ENCODE measurements at regions not wholly inside any gene's neighbourhood (a gene's known extent, or its start where the extent isn't known, plus 50 kb on each side); places are given as distances from the start of the nearest gene placed in this dataset.

DNA sequence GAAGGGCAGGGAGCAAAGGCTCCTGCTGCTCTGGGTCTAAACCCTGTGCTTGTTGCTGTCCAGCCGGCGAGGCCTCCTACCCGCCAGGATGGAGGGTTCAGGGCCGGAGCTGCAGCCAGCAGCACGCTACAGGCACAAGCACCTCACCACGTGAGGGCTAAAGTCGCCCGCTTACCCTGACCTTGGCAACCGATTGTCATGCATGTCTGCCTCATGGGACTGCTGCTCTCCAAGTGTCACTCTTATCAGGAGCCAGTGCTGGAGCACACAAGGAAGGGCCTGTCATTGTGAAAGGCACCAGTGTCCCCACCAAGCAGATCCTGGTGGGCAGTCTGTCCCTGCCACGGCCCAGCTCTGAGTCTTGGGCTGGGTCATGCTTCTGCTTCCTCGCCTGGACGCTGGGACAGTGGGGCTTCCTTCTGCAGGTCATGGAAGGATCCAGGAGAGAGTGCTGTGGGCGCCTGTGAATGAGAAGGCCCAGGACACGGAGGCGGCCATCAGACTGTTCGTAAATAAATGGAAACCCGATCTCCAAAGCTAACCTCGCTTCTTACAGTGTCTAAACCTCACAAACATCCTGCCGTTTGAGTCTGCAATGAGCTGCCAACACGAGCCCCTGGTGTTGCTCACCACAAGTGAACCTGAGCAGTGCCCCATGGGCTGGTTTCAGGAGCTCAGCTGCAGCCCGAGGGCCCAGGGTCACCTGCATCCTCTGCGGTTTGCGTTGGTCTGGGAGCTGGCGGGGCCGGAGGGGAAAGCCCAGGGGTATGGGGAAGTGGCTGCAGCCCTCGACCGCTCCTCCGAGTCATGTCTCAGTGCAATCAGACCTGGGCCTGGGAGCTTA, 58.2 kb upstream of the RXRA start:
- FAIRE-seq (peak; percentile 85), DNase-seq (ENCODE audit: insufficient read length, low spot score) (peak; percentile 72)
- TF ChIP-seq SPI1 (IDR thresholded peaks at IDR 0.05; ENCODE audit: low read depth, low read length) (peak; percentile 76), POU2F2 (IDR thresholded peaks at IDR 0.05; ENCODE audit: low read depth, low read length) (no peak)

DNA sequence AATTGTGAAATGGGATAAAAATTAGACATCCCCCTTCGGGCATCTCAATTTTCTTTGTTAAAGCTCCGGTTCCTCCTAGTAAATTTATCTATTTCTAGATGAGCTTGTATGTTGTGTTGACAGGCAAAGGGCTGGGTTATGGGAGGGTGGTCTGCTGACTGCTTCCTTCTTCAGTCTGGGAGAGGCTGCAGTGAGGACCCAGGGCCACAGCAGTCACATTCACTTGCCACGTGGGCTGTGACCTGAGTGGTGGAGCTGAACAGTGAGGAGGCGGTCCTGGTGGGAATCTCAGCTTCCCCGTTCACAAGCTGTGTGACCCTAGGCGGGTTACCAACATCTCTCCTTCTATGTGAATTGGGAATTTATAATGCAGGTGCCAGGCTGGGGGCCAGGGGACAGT, 57.5 kb upstream of the RXRA start:
- no peak for DNase-seq (ENCODE audit: insufficient read length, low spot score)

DNA sequence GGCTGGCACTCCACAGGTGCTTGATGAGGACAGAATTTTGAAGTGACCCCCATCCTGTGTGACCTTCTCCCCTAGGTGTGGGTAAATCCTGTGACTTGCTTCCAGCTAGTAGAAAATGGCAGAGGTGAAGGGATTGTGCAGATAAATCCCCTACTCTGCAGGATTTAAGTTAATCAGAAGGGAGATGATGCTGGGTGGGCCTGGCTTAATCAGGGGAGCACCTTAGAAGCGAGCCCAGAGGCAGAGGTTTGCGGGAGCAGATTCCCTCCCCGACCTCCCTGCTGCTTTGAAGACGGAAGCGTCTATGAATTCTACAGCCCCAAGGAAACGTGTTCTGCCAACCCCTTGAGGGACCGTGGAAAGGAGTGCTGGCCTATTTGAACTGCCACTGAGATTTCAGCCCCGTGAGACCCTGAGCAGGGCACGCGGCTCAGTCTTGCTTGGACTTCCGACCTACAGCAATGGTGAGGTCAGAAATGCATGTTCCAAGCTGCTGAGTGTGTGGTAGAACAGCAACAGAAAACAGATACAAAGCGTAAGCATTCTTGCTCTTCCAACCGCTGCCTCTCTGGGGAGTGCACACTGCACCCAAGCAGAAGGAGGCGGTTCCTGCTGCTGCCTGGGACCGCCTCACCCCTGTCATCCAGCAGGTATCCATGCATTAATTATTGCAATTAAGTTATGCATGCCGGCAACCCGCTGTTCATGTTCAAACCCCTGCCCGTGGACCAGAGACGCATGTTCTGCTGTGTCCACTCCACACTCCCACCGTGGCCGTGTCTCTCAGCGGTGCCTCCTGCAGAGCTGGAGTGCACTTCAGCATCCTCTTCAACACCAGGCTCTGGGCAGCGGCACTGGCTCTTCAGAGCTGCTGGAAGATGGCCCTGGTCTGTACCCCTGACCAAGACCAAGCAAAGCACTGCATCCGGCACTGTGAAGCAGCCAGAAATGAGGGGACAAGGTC, 54.6 kb upstream of the RXRA start:
- FAIRE-seq (no peak), DNase-seq (ENCODE audit: insufficient read length, low spot score) (no peak)
- no peak for TF ChIP-seq POLR2AphosphoS5 (IDR thresholded peaks at IDR 0.05; ENCODE audit: low read depth, low read length)
- no peak for TF ChIP-seq TAF1 (IDR thresholded peaks at IDR 0.05; ENCODE audit: low read depth, low read length)
- no peak for TF ChIP-seq PAX5 (IDR thresholded peaks at IDR 0.05; ENCODE audit: insufficient read depth, low read length, severe bottlenecking)
- no peak for TF ChIP-seq POU2F2 (IDR thresholded peaks at IDR 0.05; ENCODE audit: low read depth, low read length)
- no peak for TF ChIP-seq POLR2A (IDR thresholded peaks at IDR 0.05; ENCODE audit: low read depth, low read length)
- no peak for TF ChIP-seq SPI1 (IDR thresholded peaks at IDR 0.05; ENCODE audit: low read depth, low read length)

More for the DNA sequence above, 57.5 kb upstream of the RXRA start:
- TF ChIP-seq POU2F2 (IDR thresholded peaks at IDR 0.05; ENCODE audit: low read depth, low read length) (no peak), TAF1 (IDR thresholded peaks at IDR 0.05; ENCODE audit: low read depth, low read length) (no peak), POLR2A (IDR thresholded peaks at IDR 0.05; ENCODE audit: low read depth, low read length) (no peak), PAX5 (IDR thresholded peaks at IDR 0.05; ENCODE audit: insufficient read depth, low read length, severe bottlenecking) (no peak), POLR2AphosphoS5 (IDR thresholded peaks at IDR 0.05; ENCODE audit: low read depth, low read length) (no peak), SPI1 (IDR thresholded peaks at IDR 0.05; ENCODE audit: low read depth, low read length) (no peak)
- FAIRE-seq = no peak

DNA sequence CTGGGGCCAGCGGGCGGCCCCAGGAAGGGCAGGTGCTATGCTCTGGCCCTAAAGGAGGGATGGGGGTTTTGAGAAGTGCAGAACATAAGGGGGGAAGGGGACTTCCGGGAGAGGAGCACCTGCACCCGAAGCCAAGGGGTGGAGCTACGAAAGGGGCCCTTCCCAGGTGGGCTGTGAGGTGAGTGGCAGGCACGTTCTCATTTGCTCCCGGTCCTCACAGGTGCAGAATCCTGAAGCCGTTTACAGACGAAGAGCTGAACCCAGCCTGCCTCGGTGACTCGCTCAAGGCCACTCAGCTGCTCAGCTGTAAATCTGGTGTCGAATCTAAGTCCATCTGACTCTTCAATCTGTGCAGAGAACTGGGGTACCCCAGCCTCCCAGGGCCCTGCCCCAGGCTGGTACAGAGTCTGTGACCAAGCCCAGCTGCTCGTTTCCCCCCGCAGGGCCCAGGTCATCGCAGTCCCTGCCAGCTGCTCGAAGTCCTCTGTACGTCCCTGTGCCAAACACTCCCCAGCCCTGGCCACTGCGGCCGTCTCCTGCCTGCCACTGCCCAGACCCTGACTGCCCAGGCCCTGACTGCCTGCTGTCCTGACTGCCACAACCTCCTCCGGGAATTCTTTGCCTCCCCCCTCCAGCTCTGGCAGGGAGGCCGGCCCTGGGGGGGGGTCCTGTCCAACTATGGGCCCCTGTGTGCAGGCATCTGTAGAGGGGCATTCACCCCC, 53.8 kb upstream of the RXRA start:
- FAIRE-seq = no peak
- DNase-seq (ENCODE audit: insufficient read length, low spot score) = no peak

DNA sequence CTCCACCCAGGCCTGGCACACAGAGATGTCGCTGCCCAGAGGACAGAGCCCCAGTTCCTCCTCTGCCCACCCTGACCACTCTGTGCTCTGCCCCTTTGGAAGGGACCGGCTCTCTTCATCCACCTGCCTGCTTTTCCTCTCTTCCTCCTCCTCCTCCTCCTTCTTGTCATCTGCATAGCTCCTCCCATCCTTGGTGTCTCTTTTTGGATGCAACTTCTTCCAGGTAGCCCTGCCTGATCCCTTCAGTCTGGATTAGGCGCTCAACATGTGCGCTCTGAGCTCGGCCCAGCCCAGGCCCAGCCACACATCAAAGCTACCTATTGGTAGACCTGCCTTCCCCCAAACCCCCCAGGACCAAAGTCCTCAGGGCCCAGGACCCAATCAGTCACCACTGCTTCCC, 52.6 kb upstream of the RXRA start:
- no peak for DNase-seq (ENCODE audit: insufficient read length, low spot score)
- no peak for TF ChIP-seq POLR2A (IDR thresholded peaks at IDR 0.05; ENCODE audit: low read depth, low read length)
- TF ChIP-seq SPI1 (IDR thresholded peaks at IDR 0.05; ENCODE audit: low read depth, low read length) = no peak
- TF ChIP-seq TAF1 (IDR thresholded peaks at IDR 0.05; ENCODE audit: low read depth, low read length) = no peak
- TF ChIP-seq PAX5 (IDR thresholded peaks at IDR 0.05; ENCODE audit: insufficient read depth, low read length, severe bottlenecking) = no peak
- TF ChIP-seq POLR2AphosphoS5 (IDR thresholded peaks at IDR 0.05; ENCODE audit: low read depth, low read length) = no peak
- no peak for TF ChIP-seq POU2F2 (IDR thresholded peaks at IDR 0.05; ENCODE audit: low read depth, low read length)

More for the DNA sequence above, 53.8 kb upstream of the RXRA start:
- no peak for TF ChIP-seq POU2F2 (IDR thresholded peaks at IDR 0.05; ENCODE audit: low read depth, low read length)
- no peak for TF ChIP-seq PAX5 (IDR thresholded peaks at IDR 0.05; ENCODE audit: insufficient read depth, low read length, severe bottlenecking)
- no peak for TF ChIP-seq SPI1 (IDR thresholded peaks at IDR 0.05; ENCODE audit: low read depth, low read length)
- no peak for TF ChIP-seq TAF1 (IDR thresholded peaks at IDR 0.05; ENCODE audit: low read depth, low read length)
- no peak for TF ChIP-seq POLR2AphosphoS5 (IDR thresholded peaks at IDR 0.05; ENCODE audit: low read depth, low read length)
- no peak for TF ChIP-seq POLR2A (IDR thresholded peaks at IDR 0.05; ENCODE audit: low read depth, low read length)

DNA sequence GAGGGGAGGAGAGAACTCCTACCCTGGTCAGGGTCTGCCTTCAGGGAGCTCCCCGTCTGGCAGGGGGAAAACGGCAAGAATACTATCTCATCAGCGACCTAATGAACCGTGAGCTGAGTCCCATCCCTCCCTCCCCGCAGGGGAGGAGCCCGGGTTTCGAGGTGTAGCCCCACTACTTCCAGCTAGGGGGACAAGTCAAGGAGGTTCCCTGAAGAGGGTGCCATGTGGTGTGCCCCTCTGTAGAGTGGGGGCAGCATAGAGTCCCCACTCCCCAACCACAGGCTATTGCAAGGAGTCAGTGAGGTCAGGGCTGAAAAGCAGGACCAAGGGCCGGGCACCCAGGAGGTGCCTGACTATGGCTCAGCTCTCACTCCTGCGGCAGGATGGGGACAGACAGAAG, 50.9 kb upstream of the RXRA start:
- DNase-seq (ENCODE audit: insufficient read length, low spot score) = no peak
- TF ChIP-seq TAF1 (IDR thresholded peaks at IDR 0.05; ENCODE audit: low read depth, low read length) (no peak), SPI1 (IDR thresholded peaks at IDR 0.05; ENCODE audit: low read depth, low read length) (no peak), PAX5 (IDR thresholded peaks at IDR 0.05; ENCODE audit: insufficient read depth, low read length, severe bottlenecking) (no peak), POU2F2 (IDR thresholded peaks at IDR 0.05; ENCODE audit: low read depth, low read length) (no peak), POLR2AphosphoS5 (IDR thresholded peaks at IDR 0.05; ENCODE audit: low read depth, low read length) (no peak), POLR2A (IDR thresholded peaks at IDR 0.05; ENCODE audit: low read depth, low read length) (no peak)
- no peak for FAIRE-seq

More for the DNA sequence above, 52.6 kb upstream of the RXRA start:
- no peak for FAIRE-seq

DNA sequence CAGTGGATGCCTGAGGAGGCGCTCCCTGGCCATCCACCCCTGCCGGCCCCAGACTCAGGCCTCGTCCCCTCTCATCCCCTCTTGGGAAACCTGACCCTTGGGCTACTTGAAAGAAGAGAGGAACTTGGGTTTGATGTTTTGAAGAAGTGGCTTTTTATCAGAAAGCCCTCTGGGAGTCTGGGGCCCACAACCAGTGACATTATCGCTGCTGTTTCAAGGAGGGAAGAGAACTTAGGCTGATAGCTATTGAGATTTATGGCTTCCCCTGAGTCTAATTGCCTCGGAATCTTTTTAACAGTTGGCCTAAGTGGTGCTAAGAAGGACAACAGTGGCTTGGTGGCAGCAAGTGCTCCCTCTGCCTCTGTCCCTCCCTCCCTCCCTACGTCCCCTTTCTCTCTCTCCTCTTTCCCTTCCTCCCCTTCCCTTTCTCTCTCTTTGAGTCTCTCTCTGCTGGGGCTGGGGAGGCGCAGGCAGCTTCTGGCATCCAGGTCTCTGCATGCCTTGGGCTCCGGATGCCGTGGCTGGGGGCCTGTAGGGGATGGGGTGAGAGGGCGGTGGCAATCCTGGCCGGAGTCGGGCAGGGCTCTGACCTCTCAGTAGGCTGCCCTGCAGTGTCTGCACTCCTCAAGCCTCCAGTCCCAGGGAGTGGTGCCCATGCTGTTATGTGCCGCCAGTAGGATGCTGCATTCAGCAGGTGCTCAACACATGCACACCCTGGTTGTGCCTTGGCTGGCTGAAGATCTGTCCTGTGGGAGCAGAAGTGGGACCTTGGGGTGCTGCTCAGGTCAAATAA, 49.6 kb upstream of the RXRA start:
- DNase-seq (ENCODE audit: insufficient read length, low spot score) (no peak), FAIRE-seq (no peak)
- TF ChIP-seq POLR2AphosphoS5 (IDR thresholded peaks at IDR 0.05; ENCODE audit: low read depth, low read length) (no peak), TAF1 (IDR thresholded peaks at IDR 0.05; ENCODE audit: low read depth, low read length) (no peak), SPI1 (IDR thresholded peaks at IDR 0.05; ENCODE audit: low read depth, low read length) (no peak)

Data from GM12891 (cell line).